NB4 (cell line): ENCODE measurements at regions not wholly inside any gene's neighbourhood (a gene's known extent, or its start where the extent isn't known, plus 50 kb on each side); places are given as distances from the start of the nearest gene placed in this dataset.
"Not testable (repeated sequence)": the region's sequence is repeated elsewhere in the genome, so short reads cannot be mapped to it uniquely, and the experiment has no call there.

Experiments
- DNase-seq: peaks from one replicate; pipeline ENCODE4 v3.0.0; 2010; ENCODE audit warnings: low read depth
- H3K4me3 ChIP-seq: one replicate; pipeline ENCODE4 v1.5.1; 2011; ENCODE audit warnings: mild to moderate bottlenecking, low read depth, low read length, moderate library complexity
- MYC ChIP-seq: IDR thresholded peaks from 2 replicates; pipeline ENCODE4 v1.6.1; 2011; ENCODE audit warnings: low read depth, low read length
- POLR2A ChIP-seq: IDR thresholded peaks from 2 replicates; pipeline ENCODE4 v1.6.1; 2011; ENCODE audit warnings: mild to moderate bottlenecking; ENCODE audit not compliant: insufficient read length; ENCODE audit errors: extremely low read depth
- TF ChIP-seq, protein P1 (sequence below): IDR thresholded peaks from 2 replicates; pipeline ENCODE4 v1.6.1; 2011; ENCODE audit warnings: low read depth, low read length
- TF ChIP-seq, protein P2 (sequence below): IDR thresholded peaks from one replicate; pipeline ENCODE4 v1.5.1; 2012; ENCODE audit warnings: low read depth, low read length

DNA sequence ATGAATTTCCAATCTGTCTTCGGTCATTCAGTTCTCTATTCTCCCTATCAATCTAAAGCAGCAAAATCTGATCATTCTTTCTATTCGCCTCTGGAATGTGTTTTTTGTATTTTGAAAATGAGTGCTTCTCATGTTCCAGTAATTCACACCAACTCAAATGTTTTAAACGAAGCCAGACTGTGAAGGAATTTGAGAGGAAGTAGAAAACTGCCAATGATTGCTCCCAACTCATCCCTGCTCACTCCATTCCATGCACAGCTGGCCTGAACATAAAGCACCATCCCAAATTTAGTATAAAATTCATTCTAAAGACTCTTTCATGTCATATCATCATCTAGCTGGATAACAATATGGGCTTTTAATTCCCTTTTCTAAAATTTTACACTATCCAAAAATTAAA, 123.8 kb downstream of the DUSP6 start:
- TF ChIP-seq MYC (no peak), POLR2A (no peak)
- TF ChIP-seq, protein P1, sequence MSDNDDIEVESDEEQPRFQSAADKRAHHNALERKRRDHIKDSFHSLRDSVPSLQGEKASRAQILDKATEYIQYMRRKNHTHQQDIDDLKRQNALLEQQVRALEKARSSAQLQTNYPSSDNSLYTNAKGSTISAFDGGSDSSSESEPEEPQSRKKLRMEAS = no peak
- TF ChIP-seq, protein P2, sequence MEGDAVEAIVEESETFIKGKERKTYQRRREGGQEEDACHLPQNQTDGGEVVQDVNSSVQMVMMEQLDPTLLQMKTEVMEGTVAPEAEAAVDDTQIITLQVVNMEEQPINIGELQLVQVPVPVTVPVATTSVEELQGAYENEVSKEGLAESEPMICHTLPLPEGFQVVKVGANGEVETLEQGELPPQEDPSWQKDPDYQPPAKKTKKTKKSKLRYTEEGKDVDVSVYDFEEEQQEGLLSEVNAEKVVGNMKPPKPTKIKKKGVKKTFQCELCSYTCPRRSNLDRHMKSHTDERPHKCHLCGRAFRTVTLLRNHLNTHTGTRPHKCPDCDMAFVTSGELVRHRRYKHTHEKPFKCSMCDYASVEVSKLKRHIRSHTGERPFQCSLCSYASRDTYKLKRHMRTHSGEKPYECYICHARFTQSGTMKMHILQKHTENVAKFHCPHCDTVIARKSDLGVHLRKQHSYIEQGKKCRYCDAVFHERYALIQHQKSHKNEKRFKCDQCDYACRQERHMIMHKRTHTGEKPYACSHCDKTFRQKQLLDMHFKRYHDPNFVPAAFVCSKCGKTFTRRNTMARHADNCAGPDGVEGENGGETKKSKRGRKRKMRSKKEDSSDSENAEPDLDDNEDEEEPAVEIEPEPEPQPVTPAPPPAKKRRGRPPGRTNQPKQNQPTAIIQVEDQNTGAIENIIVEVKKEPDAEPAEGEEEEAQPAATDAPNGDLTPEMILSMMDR = no peak
- H3K4me3 ChIP-seq = no peak overlapping the region
- DNase-seq = no peak

DNA sequence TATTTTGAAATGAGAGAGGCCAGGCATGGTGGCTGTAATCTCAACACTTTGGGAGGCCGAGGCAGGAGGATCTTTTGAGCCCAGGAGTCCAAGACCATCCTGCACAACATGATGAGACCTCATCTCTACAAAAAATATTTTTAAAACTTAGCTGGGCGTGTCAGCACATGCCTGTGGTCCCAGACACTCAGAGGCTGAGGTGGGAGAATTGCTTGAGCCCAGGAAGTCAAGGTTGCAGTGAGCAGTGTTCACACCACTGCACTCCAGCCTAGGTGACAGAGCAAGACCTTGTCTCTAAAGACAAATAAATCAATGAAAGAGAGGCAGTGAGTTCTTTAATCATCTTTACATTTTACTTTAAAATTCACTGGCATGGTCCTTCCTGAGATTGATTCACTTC, 124.5 kb downstream of the DUSP6 start:
- no peak for DNase-seq
- no peak overlapping the region for H3K4me3 ChIP-seq
- no peak for TF ChIP-seq MYC
- TF ChIP-seq, protein P1 = no peak
- TF ChIP-seq, protein P2 = no peak
- TF ChIP-seq POLR2A = no peak

DNA sequence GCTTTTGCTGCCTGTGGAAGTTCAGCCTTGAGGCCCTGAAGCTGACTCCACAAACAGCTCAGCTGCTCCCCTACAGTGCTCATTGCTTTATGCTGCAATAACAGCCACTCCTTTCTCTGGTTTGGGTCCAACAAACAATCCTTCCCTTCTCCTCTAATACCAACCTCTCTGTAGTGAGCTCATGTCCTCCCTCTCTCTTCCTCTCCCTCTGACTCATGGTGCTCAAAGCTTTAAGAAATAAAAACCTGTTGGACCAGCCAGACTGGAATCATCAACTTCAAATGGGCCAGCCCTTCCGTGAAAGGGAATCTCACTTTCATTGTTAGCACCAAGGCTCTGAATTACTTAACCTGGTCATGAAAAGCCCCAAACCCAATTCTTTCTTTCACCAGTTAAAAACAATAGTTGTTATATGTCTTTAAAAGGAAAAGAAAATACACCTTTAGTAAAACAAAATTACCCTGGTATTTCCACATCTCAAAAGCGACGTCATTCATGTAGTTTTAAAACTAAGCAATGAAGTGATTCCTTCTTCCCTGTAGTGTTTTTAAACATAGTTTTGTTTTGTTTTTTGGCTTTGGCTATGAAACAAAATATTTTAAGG, 126.4 kb downstream of the DUSP6 start:
- H3K4me3 ChIP-seq = no peak overlapping the region
- DNase-seq = peak; percentile 56

DNA sequence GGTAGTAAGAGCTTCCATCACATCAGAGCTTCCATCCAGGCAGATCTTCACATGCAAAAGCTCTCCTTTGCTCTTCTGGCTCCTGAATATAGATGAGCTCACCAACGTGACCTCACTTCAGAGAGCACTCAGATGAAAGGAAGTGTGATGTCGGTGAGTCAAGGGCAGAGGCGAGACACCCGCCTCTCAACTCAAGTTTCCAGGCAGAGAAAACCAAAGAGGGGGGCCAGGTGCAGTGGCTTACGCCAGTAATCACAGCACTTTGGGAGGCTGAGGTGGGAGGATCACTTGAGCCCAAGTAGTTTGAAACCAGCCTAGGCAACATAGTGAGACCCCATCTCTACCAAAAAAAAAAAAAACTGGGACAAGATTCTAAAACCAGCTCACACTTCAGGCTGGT, 126.9 kb downstream of the DUSP6 start:
- no peak overlapping the region for H3K4me3 ChIP-seq
- peak; percentile 57 for DNase-seq
- TF ChIP-seq, protein P1 = no peak
- no peak for TF ChIP-seq POLR2A
- TF ChIP-seq, protein P2 = no peak
- no peak for TF ChIP-seq MYC

More for the DNA sequence above, 126.4 kb downstream of the DUSP6 start:
- no peak for TF ChIP-seq POLR2A
- no peak for TF ChIP-seq MYC
- TF ChIP-seq, protein P2 = no peak
- TF ChIP-seq, protein P1 = no peak

DNA sequence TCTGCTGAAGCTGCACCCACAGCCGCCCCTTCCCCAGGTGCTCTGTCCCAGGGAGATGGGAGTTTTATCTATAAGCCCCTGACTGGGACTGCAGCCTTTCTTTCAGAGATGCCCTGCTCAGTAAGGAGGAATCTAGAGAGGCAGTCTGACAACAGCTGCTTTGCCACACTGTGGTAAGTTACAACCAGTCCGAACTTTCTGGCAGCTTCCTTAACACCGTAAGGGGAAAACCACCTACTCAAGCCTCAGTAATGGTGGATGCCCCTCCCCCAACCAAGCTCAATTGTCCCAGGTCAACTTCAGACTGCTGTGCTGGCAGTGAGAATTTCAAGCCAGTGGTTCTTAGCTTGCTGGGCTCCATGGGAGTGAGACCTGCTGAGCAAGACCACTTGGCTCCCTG, 129.7 kb downstream of the DUSP6 start:
- not testable (repeated sequence) for H3K4me3 ChIP-seq, DNase-seq

DNA sequence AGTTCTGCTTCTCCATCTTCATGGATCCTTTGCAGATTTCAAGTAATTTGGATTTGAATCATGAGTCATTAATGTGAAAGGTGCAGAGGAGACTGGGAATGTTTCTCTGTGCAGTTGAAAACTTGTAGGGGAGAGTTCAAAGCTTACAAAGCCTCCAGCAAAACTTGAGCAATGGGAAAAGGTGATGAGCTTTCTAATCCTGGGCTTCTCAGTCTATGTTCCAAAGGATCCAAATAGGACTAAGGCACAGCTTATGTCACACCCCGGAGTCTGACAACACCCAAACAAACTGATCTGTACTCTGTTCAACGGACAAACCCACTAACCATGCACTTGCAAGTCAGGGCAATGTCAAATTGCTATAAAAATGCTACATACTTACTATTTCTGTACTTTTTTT, 134.8 kb downstream of the DUSP6 start:
- DNase-seq = no peak
- no peak overlapping the region for H3K4me3 ChIP-seq
- TF ChIP-seq, protein P1 = no peak
- TF ChIP-seq, protein P2 = no peak
- no peak for TF ChIP-seq MYC
- TF ChIP-seq POLR2A = no peak
